ENCODE measurements at regions not wholly inside any gene's neighbourhood (a gene's known extent, or its start where the extent isn't known, plus 50 kb on each side); places are given as distances from the start of the nearest gene placed in this dataset.

DNA sequence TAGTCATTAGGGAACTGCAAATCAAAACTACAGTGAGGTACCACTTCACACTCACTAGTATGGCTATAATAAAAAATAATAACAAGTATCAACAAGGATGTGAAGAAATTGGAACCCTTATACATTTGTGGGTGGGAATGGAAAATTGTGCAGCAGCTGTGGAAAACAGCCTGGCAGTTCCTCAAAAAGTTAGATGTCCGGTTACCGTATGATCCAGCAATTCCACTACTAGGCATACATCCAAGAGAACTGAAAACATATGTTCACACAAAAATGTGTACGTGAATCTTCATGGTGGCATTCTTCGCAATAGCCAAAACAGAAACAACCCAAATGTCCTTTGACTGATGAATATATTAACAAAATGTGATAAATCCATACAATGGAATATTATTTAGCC lies 187.9 kb upstream of the LYSMD4 start:
- no peak for DNase-seq (ENCODE audit: low read depth)

DNA sequence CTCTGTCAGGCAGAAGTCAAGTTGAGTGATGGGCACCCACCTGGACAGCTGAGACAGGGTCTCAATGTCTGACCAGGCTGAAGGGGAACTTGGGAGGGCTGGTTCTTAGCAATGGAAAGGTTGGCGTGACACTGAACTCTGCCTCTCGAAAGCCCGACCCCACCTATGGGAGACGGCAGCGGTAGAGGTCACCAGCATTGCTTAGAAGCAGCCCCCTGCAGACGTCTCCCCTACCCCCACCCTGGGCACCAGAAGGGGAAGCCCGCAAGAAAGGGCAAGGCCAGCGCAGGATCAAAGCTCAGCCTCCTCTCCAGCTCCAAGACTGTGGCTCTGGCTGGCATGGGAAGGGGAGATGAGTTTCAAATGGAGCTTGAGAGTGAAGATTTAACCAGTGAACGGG lies 184.8 kb upstream of the LYSMD4 start:
- DNase-seq (ENCODE audit: low read depth) = no peak

DNA sequence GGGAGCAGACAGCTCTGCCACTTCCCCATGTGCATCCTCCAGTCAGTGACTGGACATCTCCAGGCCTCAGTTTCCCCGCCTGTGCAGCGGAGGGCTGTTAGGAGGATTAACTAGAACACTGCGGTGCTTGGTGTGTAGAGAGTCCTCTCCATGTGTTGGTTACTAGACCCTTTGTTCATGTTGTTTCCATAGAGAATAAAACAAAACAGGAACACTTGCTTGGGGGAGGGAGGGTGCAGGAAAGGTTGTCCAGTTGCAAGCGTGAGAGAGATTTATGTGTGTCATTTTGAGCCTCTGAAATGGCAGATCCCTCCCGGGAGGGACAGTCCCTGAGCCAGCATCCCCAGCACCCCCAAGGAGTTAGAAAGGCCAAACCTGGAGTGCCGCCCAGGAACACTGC lies 184.0 kb upstream of the LYSMD4 start:
- no peak for DNase-seq (ENCODE audit: low read depth)

DNA sequence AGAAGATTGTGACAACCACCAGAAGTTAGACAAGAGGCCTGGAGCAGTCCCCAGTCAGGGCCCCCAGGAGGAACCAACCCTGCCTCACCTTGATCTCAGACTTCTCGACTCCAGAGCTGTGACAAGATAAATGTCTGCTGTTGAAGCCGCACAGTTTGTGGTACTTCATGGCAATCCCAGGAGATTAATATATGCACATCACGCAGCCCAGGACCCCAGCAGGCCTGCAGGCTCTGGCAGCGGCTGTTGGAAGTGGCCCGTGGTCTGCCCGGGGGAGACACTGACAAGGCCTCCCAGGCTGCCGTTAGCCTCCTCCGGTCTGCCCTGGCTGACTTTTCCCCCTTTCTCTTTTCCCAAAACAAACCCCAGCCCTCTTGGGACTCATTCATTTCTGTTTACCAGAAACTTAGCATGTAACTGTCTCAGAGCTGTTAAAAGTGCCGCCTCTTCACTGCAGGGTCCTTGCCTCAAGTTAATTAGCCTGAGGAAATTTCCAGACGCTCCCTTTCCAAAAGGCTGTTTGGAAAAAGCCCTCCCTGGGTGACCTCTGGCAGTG lies 183.5 kb upstream of the LYSMD4 start:
- DNase-seq (ENCODE audit: low read depth) = no peak

DNA sequence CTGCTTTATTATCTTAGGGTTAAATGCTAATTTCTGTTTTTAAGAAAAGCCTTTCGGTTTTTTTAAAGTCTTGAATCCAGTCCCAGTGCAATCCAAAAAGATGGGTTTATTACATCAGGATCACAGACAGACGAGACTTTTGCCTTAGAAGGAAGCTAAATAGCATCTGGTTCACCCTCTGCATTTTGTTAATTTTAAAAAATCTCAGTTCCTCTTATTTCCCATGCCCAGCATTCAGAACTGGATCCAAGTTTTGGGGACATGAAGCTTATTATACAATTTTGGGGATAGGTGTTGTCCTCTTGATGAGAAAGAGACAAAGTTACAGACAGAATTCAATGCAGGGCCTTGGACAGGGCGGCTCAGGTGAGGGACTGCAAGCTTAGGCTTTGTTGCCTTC lies 181.5 kb upstream of the LYSMD4 start:
- DNase-seq (ENCODE audit: low read depth) = no peak

DNA sequence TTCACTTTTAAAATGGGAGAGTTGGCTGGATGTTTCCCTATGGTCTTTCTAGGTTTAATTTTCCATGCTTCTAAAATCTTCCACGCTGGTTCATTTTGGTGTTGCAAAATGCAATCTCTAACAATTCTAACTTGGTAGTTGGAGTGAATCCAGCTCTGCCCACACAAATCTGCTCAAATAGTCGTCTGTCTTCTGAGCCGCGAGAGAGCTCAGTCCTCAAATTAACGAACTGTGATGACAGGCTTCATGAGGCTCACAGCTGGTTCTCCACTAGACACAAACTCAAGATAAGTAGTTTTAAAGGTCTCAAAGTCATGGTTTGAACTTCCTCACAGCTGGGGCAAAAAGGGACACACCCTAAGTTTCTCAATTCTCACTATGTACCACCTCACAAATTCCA lies 178.6 kb upstream of the LYSMD4 start:
- peak; percentile 19 for DNase-seq (ENCODE audit: low read depth)

DNA sequence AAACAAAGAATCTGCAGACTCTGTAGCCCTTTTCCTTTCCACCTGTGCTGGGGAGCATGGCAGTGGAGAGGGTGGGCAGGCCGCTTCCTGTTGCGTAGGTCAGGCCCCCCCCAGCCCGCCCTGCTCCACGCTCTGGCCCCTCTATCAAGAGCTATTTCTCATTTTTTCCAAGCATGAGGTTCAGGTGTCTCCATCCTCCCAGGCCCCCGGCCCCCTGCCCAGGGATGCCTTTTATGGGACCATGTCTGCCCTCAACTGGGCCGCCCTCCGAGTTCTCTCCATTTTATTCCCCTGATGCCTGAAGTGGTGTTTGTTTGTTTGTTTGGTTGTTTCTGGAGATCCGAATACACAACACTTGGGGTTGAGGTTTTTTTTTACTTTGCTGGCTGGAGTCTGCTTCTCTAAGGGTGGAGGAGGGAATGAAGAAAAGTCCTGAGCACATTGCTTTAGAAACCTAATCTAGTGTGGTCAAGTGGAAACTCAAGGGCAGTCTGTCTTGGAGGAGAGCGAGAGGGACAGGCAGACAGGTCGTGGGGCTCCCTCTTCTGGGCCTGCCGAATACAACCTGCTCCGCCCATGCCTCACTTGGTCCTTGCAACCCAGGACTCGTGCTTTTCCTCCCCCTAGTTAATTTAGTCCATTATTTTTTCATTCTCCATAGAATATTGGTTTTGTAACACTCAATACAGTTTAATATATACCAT lies 176.5 kb upstream of the LYSMD4 start:
- peak; percentile 41 for DNase-seq (ENCODE audit: low read depth)

DNA sequence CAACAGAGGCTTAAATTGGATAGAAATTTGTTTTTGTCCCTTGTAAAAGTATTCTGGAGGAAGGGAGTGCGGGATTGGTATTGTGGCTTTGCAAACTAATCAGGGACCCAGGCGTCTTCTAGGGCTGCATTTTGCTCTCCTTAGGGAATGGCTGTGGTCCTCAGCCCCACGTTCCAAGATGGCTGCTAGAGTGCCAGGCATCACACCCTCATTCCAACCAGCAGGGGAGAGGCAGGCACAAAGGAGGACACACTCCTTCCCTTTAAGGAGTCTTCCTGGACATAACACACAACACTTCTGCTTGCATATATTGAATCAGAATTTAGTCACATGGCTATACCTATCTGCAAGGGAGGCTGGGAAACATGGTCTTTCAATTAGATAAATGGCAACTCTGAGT lies 174.5 kb upstream of the LYSMD4 start:
- no peak for DNase-seq (ENCODE audit: low read depth)

DNA sequence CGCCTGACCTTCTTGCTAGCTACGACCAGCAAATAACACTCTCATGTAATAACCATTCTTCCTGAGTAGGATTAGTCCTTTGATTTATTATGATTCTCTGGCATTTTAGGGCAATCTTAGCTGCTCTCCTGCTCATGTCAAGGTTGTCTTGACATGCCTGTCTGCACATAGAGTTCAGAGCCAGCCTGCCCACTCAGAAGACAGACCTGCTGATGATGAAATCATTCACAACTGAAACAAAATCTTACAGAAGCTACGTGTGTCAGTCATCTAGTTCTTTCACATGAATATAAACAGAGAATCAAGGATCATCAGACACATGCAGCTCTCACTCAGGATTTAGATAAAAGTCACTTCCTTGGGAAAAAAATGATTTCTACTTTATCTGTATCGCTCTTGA lies 173.6 kb upstream of the LYSMD4 start:
- no peak for DNase-seq (ENCODE audit: low read depth)

DNA sequence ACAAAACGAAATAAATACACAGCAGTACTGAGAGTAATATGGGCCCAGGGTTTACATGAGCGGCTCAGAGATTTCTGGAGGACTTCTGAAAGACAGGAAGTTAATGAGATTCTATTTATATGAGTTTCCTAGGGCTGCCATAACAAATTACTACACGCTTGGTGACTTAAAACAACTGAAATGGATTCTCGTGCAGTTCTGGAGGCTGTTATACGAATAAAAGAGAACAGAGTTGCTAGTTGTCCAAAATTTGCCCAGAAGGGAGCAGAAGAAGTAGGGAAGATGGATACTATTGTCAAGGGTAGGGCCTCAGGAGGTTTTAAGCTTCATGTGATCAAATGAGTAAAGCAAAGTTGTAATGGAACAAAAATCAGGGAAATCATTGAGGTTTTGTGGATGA lies 173.1 kb upstream of the LYSMD4 start:
- DNase-seq (ENCODE audit: low read depth) = no peak

DNA sequence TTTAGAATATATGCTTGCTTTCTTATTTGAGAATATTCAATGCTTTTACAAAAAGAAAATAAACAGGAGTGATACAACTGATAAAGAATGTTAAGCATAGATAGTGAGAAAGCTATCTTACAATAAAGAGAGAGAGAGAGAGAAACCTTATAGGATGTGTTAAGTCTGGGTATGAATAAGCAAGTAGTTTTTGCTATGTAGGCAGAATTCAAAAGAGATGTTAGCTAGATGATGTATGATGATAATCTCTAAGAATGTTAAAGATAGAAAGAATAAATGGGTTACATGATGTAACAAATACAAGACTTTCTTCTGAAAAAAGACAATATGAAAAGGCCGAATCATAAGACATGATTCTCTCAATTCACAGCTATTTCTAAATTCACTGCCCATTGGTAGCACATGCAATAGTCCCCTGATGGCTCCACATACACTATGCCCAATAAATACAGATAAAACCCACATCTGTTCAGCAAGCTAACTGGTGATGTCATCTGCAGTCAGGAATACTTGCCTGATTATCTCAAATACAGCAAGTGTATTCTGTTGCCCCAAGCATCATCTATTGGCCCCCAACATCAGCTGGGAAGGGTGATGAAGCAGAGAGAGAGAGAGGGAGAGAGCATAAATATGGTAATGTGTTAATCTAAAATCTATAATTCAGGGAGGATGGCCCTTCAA lies 169.2 kb upstream of the LYSMD4 start:
- no peak for DNase-seq (ENCODE audit: low read depth)

DNA sequence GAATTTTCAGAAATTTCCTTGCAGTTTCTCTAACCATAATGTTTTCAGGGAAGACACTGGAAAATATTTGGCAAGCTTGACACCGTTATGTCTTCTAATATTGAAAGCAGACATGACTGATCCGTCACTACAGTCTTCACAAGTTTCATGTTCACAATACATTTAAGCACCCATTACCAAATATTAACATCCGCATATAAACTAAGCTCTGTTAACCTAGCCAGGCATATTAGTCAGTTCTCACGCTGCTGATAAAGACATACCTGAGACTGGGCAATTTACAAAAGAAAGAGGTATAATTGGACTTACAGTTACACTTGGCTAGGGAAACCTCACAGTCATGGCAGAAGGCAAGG lies 162.7 kb upstream of the LYSMD4 start:
- no peak for DNase-seq (ENCODE audit: low read depth)

DNA sequence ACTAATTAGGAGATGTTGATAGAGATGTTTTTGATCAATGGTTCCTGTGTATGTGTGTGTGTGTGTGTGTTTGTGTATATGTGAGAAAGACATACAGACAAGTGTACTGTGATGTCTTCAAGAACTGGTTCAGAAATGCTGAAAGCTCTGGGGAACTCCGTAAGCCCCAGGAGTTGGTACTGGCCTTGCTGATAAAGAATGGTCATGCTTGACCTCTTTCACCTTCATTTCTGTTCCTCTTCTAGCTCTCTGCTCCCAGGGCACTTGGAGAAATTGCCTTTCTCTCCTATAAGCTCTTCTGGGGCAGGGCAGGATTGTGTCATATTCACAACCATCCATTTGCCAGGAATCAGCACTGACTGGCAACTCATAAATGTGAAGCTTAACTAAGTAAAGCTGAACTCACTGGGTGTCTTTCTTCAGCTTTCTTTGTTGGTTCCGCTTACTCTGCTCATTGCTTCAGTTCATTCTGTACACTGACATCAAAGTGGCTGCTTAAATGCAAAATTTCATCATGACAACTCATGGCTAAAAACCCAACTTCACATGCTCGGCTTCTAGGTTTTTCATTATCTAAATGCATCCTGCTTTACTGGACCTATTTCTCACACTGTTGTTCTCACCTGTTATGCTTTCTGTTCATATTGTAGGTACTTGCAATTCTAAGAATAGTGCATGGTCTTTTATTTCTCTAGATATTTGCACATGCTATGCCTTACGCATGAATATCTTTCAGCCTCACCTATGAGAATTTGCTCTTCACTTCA lies 162.1 kb upstream of the LYSMD4 start:
- no peak for DNase-seq (ENCODE audit: low read depth)

DNA sequence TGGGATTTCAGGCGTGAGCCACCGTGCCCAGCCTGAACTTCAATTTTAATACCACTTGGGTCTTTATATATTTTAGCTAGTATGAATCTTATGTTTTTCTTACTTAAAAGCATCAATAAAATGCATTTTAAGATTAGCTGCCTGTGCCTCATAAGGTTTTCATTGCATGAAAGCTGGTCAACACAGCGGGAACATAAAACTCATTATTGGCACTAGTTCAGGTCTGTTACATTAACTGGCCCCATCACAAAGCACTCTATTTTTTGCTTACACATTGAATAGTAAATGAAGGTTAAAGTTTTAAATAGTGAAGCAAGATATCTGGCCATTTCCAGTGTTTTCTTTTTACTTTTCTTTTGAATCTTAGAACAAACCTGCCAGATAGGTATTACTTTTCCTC lies 145.6 kb upstream of the LYSMD4 start:
- DNase-seq (ENCODE audit: low read depth) = no peak

DNA sequence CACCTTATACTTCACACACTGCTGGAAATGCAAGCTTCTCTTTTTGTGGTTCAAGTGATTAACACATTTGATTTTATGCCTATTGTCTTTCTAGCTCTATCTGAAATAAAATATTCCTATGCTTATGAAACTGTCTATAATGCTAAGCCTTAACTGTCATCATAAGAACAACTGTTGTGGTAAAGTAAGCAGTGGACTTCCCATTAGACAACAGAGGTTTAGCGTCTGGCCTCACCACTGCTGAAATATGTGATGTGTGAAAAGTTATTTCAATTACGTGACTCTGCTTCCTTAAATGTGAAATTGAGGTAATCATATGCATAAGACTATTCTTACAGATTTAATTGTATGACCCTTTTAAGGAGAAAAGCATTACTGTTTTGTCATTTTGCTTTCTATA lies 140.2 kb upstream of the LYSMD4 start:
- DNase-seq (ENCODE audit: low read depth) = peak; percentile 67

DNA sequence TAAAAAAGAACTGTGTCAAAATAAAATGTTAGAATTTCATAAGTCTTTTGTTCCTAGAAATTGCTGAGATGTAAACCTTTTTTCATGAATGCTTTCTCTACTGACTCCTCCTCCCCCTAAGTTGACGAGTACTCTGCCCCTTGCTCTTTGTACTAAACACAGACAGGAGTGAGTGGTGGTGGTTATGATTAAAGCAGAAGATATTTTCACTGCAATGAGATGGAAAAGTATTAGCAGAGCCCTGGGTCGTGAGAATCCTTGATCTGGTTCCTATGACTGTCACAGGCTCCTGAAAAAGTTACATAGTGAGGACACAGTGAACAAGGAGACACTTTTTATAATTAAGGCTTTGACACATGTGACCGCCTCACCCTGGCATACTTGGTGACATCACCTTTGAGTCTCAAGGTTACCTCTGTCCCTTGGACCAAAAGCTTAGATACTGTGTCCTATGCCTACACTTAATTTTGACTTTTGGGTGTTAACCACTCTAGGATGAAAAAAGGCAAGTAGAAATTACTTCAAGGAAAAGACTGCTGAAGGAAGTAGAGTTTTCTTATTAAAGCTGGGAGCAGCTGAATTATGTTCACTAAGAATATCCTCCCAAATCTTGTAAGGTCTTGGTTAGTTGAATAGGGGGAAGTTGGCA lies 130.4 kb upstream of the LYSMD4 start:
- peak; percentile 25 for DNase-seq (ENCODE audit: low read depth)

DNA sequence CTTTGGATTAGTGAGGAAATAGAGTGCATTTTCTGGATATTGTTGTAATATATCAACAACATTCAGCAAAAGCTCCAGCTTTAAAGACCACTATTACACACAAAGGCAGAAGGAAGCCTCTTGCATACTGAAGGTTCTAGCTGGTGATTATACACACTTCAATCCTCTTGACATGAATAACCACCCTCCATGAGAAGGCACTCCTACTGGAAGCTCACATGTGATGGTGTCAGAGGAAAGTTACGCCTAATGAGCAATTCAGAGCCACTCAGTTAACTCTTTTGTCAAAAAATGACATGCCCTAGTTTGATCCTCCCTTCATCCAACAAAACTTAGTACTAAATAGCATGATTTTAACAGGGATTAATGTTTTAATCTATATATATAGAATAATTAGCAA lies 124.6 kb upstream of the LYSMD4 start:
- DNase-seq (ENCODE audit: low read depth) = no peak

DNA sequence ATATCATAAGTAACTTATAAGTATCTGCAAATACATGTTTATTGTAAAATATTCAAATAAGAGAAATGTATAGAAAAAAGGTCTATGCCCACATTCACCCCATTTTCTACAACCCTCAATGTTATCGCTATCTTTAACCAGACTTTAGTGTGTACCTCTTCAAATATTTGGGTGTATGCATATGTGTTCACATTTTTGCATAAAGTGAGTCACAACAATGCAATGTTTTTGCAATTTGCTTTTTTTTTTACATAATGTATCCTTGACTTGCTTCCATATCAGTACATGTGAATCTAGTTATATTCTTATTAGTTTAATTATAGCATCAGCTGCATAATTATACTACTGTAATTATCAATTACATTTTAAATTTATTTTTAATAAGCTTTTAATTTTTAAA lies 117.3 kb upstream of the LYSMD4 start:
- DNase-seq (ENCODE audit: low read depth) = no peak

DNA sequence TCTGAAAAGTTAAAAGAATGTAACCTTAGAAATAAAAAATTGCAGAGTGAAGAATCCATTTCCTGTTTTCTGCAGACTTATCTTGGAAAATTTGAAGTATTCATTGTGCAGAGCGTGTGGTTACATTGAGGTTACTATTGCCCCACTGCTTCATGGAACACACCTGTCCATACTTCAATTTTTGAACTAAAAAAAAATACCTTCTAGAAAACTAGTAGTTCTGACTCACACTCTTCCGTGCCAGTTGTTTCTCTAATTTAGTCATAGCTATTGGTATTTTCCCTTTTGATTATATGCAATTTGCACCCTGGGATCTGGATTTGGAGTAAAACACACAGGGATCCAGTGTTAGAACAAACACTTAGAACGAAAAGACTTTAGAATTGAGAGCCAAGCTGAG lies 111.8 kb upstream of the LYSMD4 start:
- peak; percentile 25 for DNase-seq (ENCODE audit: low read depth)

DNA sequence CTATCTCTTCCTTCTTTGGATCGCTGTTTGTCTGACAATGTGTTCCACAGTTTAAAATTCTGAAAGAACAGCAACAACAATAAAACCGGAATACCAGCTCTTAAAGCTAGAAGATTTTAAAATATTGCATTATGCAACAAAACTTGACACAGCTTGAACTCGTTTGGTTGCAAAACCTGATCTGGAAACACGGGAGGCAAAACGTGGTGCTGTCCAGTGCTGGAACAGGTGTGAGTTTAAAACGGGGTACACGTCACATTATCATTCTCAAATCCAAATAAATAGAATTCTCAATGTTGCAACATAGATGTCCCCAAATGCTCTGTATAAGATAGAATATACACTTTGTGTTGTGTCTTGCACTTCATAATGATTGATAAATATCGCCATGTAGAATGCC lies 110.9 kb upstream of the LYSMD4 start:
- DNase-seq (ENCODE audit: low read depth) = peak; percentile 13

DNA sequence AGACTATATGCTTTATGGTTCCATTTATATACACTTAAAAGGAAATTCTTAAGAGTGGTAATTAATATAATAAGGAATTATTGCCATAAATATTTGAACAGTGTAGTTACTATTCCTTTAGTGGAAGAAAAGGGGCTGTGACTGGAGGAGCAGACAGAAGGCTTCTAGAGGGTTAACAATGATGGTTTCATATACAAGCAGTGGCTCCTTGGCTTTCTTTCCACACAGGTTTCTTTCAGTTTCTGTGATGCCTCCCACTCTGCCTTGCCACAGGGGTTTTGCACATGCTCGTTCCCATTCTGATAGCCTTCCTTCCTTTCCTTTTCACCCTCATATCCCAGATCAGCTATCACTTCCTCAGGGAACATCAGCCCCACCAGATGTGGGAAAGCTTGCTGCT lies 108.8 kb upstream of the LYSMD4 start:
- no peak for DNase-seq (ENCODE audit: low read depth)
